SKM-1 treated with dmso at 0.1 percent for 144 hours (cell line): ENCODE measurements at regions not wholly inside any gene's neighbourhood (a gene's known extent, or its start where the extent isn't known, plus 50 kb on each side); places are given as distances from the start of the nearest gene placed in this dataset.

Experiments used
- DNase-seq: peaks from one replicate; lab custom pipeline; 2025; ENCODE audit not compliant: unreplicated experiment; lab: John Stamatoyannopoulos, UW

- DNase-seq = no peak
Observed at GRCh38 chr11:30089921-30090320, 73.1 kb upstream of the KCNA4 start.

GRCh38 chr11:30091246-30091645, 74.4 kb upstream of the KCNA4 start:
- no peak for DNase-seq

GRCh38 chr11:30091737-30092136, 74.9 kb upstream of the KCNA4 start:
- no peak for DNase-seq

GRCh38 chr11:30092518-30092917, 75.7 kb upstream of the KCNA4 start:
- DNase-seq = no peak

GRCh38 chr11:30100495-30100894, 83.7 kb upstream of the KCNA4 start:
- no peak for DNase-seq

GRCh38 chr11:30106222-30107181, 89.7 kb upstream of the KCNA4 start:
- DNase-seq = no peak

- DNase-seq = peak; percentile 55
Observed at GRCh38 chr11:30107899-30108298, 91.1 kb upstream of the KCNA4 start.

- no peak for DNase-seq
Observed at GRCh38 chr11:30109774-30110173, 92.9 kb upstream of the KCNA4 start.

GRCh38 chr11:30110691-30111090, 93.9 kb upstream of the KCNA4 start:
- DNase-seq = no peak

- no peak for DNase-seq
Observed at GRCh38 chr11:30111786-30112185, 95.0 kb upstream of the KCNA4 start.

- DNase-seq = no peak
Observed at GRCh38 chr11:30113326-30113898, 96.6 kb upstream of the KCNA4 start.

- DNase-seq = no peak
Observed at GRCh38 chr11:30116512-30116911, 99.7 kb upstream of the KCNA4 start.

- no peak for DNase-seq
Observed at GRCh38 chr11:30120045-30120589, 103.3 kb upstream of the KCNA4 start.

- DNase-seq = no peak
Observed at GRCh38 chr11:30125456-30125855, 105.4 kb upstream of the FSHB start.

- DNase-seq = peak; percentile 2
Observed at GRCh38 chr11:30128269-30128932, 102.4 kb upstream of the FSHB start.

- no peak for DNase-seq
Observed at GRCh38 chr11:30131535-30131934, 99.3 kb upstream of the FSHB start.

GRCh38 chr11:30133281-30133680, 97.5 kb upstream of the FSHB start:
- no peak for DNase-seq

- DNase-seq = peak; percentile 13
Observed at GRCh38 chr11:30143098-30143705, 87.6 kb upstream of the FSHB start.

- DNase-seq = no peak
Observed at GRCh38 chr11:30147293-30147692, 83.5 kb upstream of the FSHB start.

GRCh38 chr11:30149998-30150397, 80.8 kb upstream of the FSHB start:
- no peak for DNase-seq

GRCh38 chr11:30150425-30150824, 80.4 kb upstream of the FSHB start:
- no peak for DNase-seq
